COR-L47 (cell line): ENCODE measurements at regions not wholly inside any gene's neighbourhood (a gene's known extent, or its start where the extent isn't known, plus 50 kb on each side); places are given as distances from the start of the nearest gene placed in this dataset.

Experiments
- DNase-seq: peaks from one replicate; lab custom pipeline; 2025; lab: John Stamatoyannopoulos, UW

GRCh38 chr17:52233176-52233575, 74.7 kb upstream of the CA10 start:
- no peak for DNase-seq

- no peak for DNase-seq
Observed at GRCh38 chr17:52228823-52229222, 70.3 kb upstream of the CA10 start.

- no peak for DNase-seq
Observed at GRCh38 chr17:52227926-52228325, 69.4 kb upstream of the CA10 start.

GRCh38 chr17:52213451-52213850, 54.9 kb upstream of the CA10 start:
- DNase-seq, result no peak

GRCh38 chr17:52212851-52213250, 54.3 kb upstream of the CA10 start:
- DNase-seq, result no peak

- no peak for DNase-seq
Observed at GRCh38 chr17:52209507-52209906, 51.0 kb upstream of the CA10 start.
